K562 (cell line): ENCODE measurements at regions not wholly inside any gene's neighbourhood (a gene's known extent, or its start where the extent isn't known, plus 50 kb on each side); places are given as distances from the start of the nearest gene placed in this dataset.
A peak's percentile ranks its signal among the peaks of the same experiment; 100 is the strongest.

Source experiments
- ATAC-seq: fragments of 200-7000 bp; cut with Tn5 transposase; 3 replicates; pipeline ENCODE4 v1.9.1; 2020; ENCODE audit warnings: moderate library complexity
- BruUV-seq: library from RNA; stranded (reverse); fragments of 400-500 nt; replicated peaks from 2 replicates; lab custom pipeline; 2021; lab: Mats Ljungman, UMichigan
- CTCF ChIA-PET: fragments of 300-600 bp; formaldehyde crosslinking; extraction: SDS; loops from one replicate; lab custom pipeline; 2021; ENCODE audit warnings: low intra/inter-chr PET ratio; lab: Yijun Ruan, JAX
- POLR2A ChIA-PET: fragments of 300-600, 350-650 bp; sonication (Branson Sonifier 250); formaldehyde crosslinking; extraction: SDS; loops from one replicate; lab custom pipeline; 2021; ENCODE audit warnings: antibody characterized with exemption, inconsistent platforms; lab: Yijun Ruan, JAX
- DNase-seq, 4 experiments: peaks; one replicate each; pipeline versions ENCODE4 v3.0.0 to v3.0.0-alpha.2; 2011 to 2018; ENCODE audit warnings: low spot score in 3 of 4, mixed read lengths in 3 of 4; ENCODE audit errors: extremely low read depth in 1 of 4
- FAIRE-seq: peaks from 2 replicates; lab custom pipeline; 2011; peaks lifted over from hg19 to GRCh38; lab: Jason Lieb, UNC
- H2AFZ ChIP-seq: 2 replicates; pipeline ENCODE4 v1.6.0; 2011; ENCODE audit warnings: low read depth, low read length, control low read depth, inconsistent platforms
- H3K27ac ChIP-seq: fragments of 200-600 bp; 3 replicates; pipeline ENCODE4 v1.8.0; 2011; ENCODE audit warnings: low read depth, mild to moderate bottlenecking, control low read depth, inconsistent platforms, low read length, moderate library complexity, mixed read lengths; ENCODE audit errors: extremely low read depth
- H3K27me3 ChIP-seq, 2 experiments: fragments of 300-600 bp in 1 of 2; 2 replicates in 1 of 2; 3 replicates in 1 of 2; pipeline versions ENCODE4 v1.6.0 to v1.8.0; 2011; ENCODE audit warnings: inconsistent platforms in 2 of 2, low read length in 2 of 2, mild to moderate bottlenecking in 1 of 2, mixed read lengths in 1 of 2, moderate library complexity in 1 of 2; ENCODE audit not compliant: control insufficient read depth in 2 of 2, insufficient read depth in 2 of 2
- H3K36me3 ChIP-seq: fragments of 300-600 bp; 3 replicates; pipeline ENCODE4 v1.8.0; 2011; ENCODE audit warnings: mild to moderate bottlenecking, low read length, inconsistent platforms; ENCODE audit not compliant: control insufficient read depth, insufficient read depth
- H3K4me1 ChIP-seq, 2 experiments: fragments of 200-600 bp in 1 of 2; replicated peaks in 1 of 2; 2 replicates in 1 of 2; 3 replicates in 1 of 2; pipeline versions ENCODE4 v1.5.1 to v1.8.0; 2011; ENCODE audit warnings: inconsistent platforms in 2 of 2, low read length in 2 of 2, mild to moderate bottlenecking in 1 of 2, mixed read lengths in 1 of 2, moderate library complexity in 1 of 2; ENCODE audit not compliant: control insufficient read depth in 2 of 2, insufficient read depth in 2 of 2
- H3K4me2 ChIP-seq: 2 replicates; pipeline ENCODE4 v1.6.1; 2011; ENCODE audit warnings: low read length, control low read depth, inconsistent platforms, mixed read lengths; ENCODE audit not compliant: insufficient read depth
- H3K4me3 ChIP-seq: fragments of 200-600 bp; sonication (generic), shearing (Covaris generic); 2 replicates; pipeline ENCODE4 v1.5.1; 2016; ENCODE audit warnings: control low read depth, inconsistent platforms
- H3K79me2 ChIP-seq: fragments of 200-600 bp; 3 replicates; pipeline ENCODE4 v1.8.0; 2011; ENCODE audit warnings: low read length, inconsistent platforms; ENCODE audit not compliant: control insufficient read depth, insufficient read depth
- H3K9ac ChIP-seq, 2 experiments: 2 replicates each; pipeline versions ENCODE4 v1.6.0 to v1.6.1; 2011; ENCODE audit warnings: low read depth in 2 of 2, low read length in 2 of 2, control low read depth in 1 of 2, inconsistent platforms in 1 of 2, mild to moderate bottlenecking in 1 of 2, mixed read lengths in 1 of 2; ENCODE audit not compliant: insufficient read depth in 1 of 2
- H3K9me1 ChIP-seq: one replicate; pipeline ENCODE4 v1.6.0; 2011; ENCODE audit warnings: inconsistent platforms, mild to moderate bottlenecking, low read length, moderate library complexity; ENCODE audit not compliant: control insufficient read depth, insufficient read depth
- H3K9me3 ChIP-seq: replicated peaks from 2 replicates; pipeline ENCODE4 v1.5.1; 2011; ENCODE audit warnings: low read depth, low read length, inconsistent platforms; ENCODE audit not compliant: control insufficient read depth, insufficient read depth
- H4K20me1 ChIP-seq: replicated peaks from 2 replicates; pipeline ENCODE4 v1.6.1; 2011; ENCODE audit warnings: low read length, inconsistent platforms, mixed read lengths; ENCODE audit not compliant: control insufficient read depth, insufficient read depth
- CTCF ChIP-seq, 3 experiments: IDR thresholded peaks in 2 of 3; conservative IDR thresholded peaks in 1 of 3; 2 replicates each; pipeline ENCODE4 v1.5.1; 2011 to 2012; ENCODE audit warnings: low read length in 3 of 3, mild to moderate bottlenecking in 3 of 3, control low read depth in 2 of 3, improper control_type of control experiment in 1 of 3, inconsistent platforms in 1 of 3, low read depth in 1 of 3, mixed read lengths in 1 of 3, moderate library complexity in 1 of 3; ENCODE audit not compliant: insufficient read depth in 2 of 3
- RAD21 ChIP-seq, 2 experiments: fragments of 250-450 bp in 1 of 2; fragments of 450-650 bp in 1 of 2; sonication (Bioruptor Pico) in 1 of 2; formaldehyde crosslinking in 1 of 2; IDR thresholded peaks in 1 of 2; conservative IDR thresholded peaks in 1 of 2; 2 replicates each; pipeline versions ENCODE4 v1.4.0 to v1.8.0; 2020 to 2022; ENCODE audit warnings: mild to moderate bottlenecking in 2 of 2, moderate library complexity in 1 of 2
- WGBS: fragments of 100-300 bp; shearing (Covaris generic); methylation state at CpG from one replicate; pipeline ENCODE4 v1.1.6; 2016; ENCODE audit warnings: low coverage, mixed read lengths; ENCODE audit not compliant: insufficient coverage; ENCODE audit errors: missing lambda C conversion rate; 5-methylcytosine and 5-hydroxymethylcytosine counted together
- in situ Hi-C: fragments of 300-500 bp; cut with MboI; formaldehyde crosslinking; loops from 4 replicates; pipeline ENCODE4 v1.15.0; 2018; ENCODE audit warnings: inconsistent platforms, mixed read lengths
- intact Hi-C: fragments of 100-400 bp; cut with micrococcal nuclease; formaldehyde crosslinking; loops from 2 replicates; pipeline ENCODE4 v1.14.2; 2022
- TF ChIP-seq, protein P1 (sequence below): fragments of 450-650 bp; formaldehyde crosslinking; IDR thresholded peaks from 2 replicates; pipeline ENCODE4 v1.4.0; 2022; ENCODE audit warnings: missing genetic modification characterization

- Histone ChIP-seq H4K20me1 (no peaks in the 10 kb centered on the region), H3K9me1 (no peaks in the 10 kb centered on the region), H3K79me2 (no peaks in the 10 kb centered on the region), H3K9ac (no peak overlapping the region), H3K27ac (no peak overlapping the region), H3K4me3 (no peak overlapping the region), H2AFZ (no peak overlapping the region), H3K9me3 (no peaks in the 10 kb centered on the region), H3K4me2 (no peak overlapping the region), H3K36me3 (no peaks in the 10 kb centered on the region), H3K4me1 (no peaks in the 10 kb centered on the region), H3K27me3 (no peaks in the 10 kb centered on the region)
- WGBS, result 2% methylated on average over 7 of the region's 7 CpGs
- DNase-seq (peak in 1 of 4 experiments; percentile 2), ATAC-seq (no peak), FAIRE-seq (no peak)
- intact Hi-C loops (loop anchor here (2.0 kb wide), 1 partner anchor 308 kb away; no protein-coding TSS in a partner anchor), in situ Hi-C loops (loop anchor here (25.0 kb wide), 1 partner anchor 724 kb away; no protein-coding TSS in a partner anchor)
- POLR2A ChIA-PET, result no interaction called here
- TF ChIP-seq CTCF (IDR thresholded peaks at IDR 0.05 in 2 of 3, conservative IDR thresholded peaks at IDR 0.05 in 1 of 3; ENCODE audit: insufficient read depth in 2 of 3, low read depth in 1 of 3, low read length in 3 of 3), result peak in 1 of 3 experiments; percentile 20; a peak in 2 of 6 replicates
- TF ChIP-seq, protein P1, sequence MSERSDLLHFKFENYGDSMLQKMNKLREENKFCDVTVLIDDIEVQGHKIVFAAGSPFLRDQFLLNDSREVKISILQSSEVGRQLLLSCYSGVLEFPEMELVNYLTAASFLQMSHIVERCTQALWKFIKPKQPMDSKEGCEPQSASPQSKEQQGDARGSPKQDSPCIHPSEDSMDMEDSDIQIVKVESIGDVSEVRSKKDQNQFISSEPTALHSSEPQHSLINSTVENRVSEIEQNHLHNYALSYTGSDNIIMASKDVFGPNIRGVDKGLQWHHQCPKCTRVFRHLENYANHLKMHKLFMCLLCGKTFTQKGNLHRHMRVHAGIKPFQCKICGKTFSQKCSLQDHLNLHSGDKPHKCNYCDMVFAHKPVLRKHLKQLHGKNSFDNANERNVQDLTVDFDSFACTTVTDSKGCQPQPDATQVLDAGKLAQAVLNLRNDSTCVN, result no peak
- TF ChIP-seq RAD21 (CRISPR knock-in tag; conservative IDR thresholded peaks at IDR 0.05 in 1 of 2, IDR thresholded peaks at IDR 0.05 in 1 of 2), result peak; percentile 62 to 63; a peak in 3 of 4 replicates
- CTCF ChIA-PET, result interaction anchor here (0.8 kb wide), 1 partner anchor 308 kb away, joined by 3 read pairs; no protein-coding TSS in a partner anchor
- no TSS peak for BruUV-seq
Observed at GRCh38 chr3:102536456-102536855, 101.6 kb downstream of the ZPLD1 start.
